Stimulated activated CD4-positive, alpha-beta T cell treated with anti-CD3 and anti-CD28 coated beads, Interleukin-4, amount 100 ng/mL, for 24 hours (primary cell): ENCODE measurements at regions not wholly inside any gene's neighbourhood (a gene's known extent, or its start where the extent isn't known, plus 50 kb on each side); places are given as distances from the start of the nearest gene placed in this dataset.
"Not testable (repeated sequence)": the region's sequence is repeated elsewhere in the genome, so short reads cannot be mapped to it uniquely, and the experiment has no call there.

Experiments used
- DNase-seq: peaks from one replicate; pipeline ENCODE4 v3.0.0-alpha.2; 2020

GRCh38 chr2:128591022-128591860, 272.6 kb upstream of the HS6ST1 start:
- DNase-seq: no peak

- DNase-seq: no peak
Measured at GRCh38 chr2:128591861-128592822, 273.5 kb upstream of the HS6ST1 start.

GRCh38 chr2:128593518-128593878, 274.8 kb upstream of the HS6ST1 start:
- no peak for DNase-seq

GRCh38 chr2:128593879-128594650, 275.4 kb upstream of the HS6ST1 start:
- no peak for DNase-seq

GRCh38 chr2:128594651-128594910, 275.9 kb upstream of the HS6ST1 start:
- DNase-seq: no peak

- no peak for DNase-seq
Measured at GRCh38 chr2:128594953-128595677, 276.4 kb upstream of the HS6ST1 start.

- no peak for DNase-seq
Measured at GRCh38 chr2:128595763-128596395, 277.2 kb upstream of the HS6ST1 start.

- DNase-seq: no peak
Measured at GRCh38 chr2:128596396-128597120, 277.9 kb upstream of the HS6ST1 start.

- DNase-seq: no peak
Measured at GRCh38 chr2:128597121-128597762, 278.6 kb upstream of the HS6ST1 start.

GRCh38 chr2:128598260-128598659, 279.6 kb upstream of the HS6ST1 start:
- not testable (repeated sequence) for DNase-seq

- no peak for DNase-seq
Measured at GRCh38 chr2:128598862-128599441, 280.3 kb upstream of the HS6ST1 start.

- DNase-seq: no peak
Measured at GRCh38 chr2:128599700-128600099, 281.0 kb upstream of the HS6ST1 start.

GRCh38 chr2:128600581-128601297, 282.1 kb upstream of the HS6ST1 start:
- no peak for DNase-seq

- no peak for DNase-seq
Measured at GRCh38 chr2:128601298-128602037, 282.8 kb upstream of the HS6ST1 start.

- DNase-seq: no peak
Measured at GRCh38 chr2:128602038-128602698, 283.5 kb upstream of the HS6ST1 start.

- no peak for DNase-seq
Measured at GRCh38 chr2:128602699-128603101, 284.0 kb upstream of the HS6ST1 start.

GRCh38 chr2:128603411-128603924, 284.8 kb upstream of the HS6ST1 start:
- DNase-seq: no peak

GRCh38 chr2:128604045-128604444, 285.4 kb upstream of the HS6ST1 start:
- no peak for DNase-seq
